AML-193 (cell line): ENCODE measurements at regions not wholly inside any gene's neighbourhood (a gene's known extent, or its start where the extent isn't known, plus 50 kb on each side); places are given as distances from the start of the nearest gene placed in this dataset.
"Not testable (repeated sequence)": the region's sequence is repeated elsewhere in the genome, so short reads cannot be mapped to it uniquely, and the experiment has no call there.

Experiments used
- DNase-seq, 2 experiments: peaks; one replicate each; lab custom pipeline; 2025; lab: John Stamatoyannopoulos, UW

- no peak for DNase-seq
These were observed 109.2 kb downstream of the BASP1 start for GRCh38 chr5:17326600-17327037.

- no peak for DNase-seq
These were observed 109.7 kb downstream of the BASP1 start for GRCh38 chr5:17327048-17327625.

GRCh38 chr5:17329571-17329970 lies 112.1 kb downstream of the BASP1 start:
- no peak for DNase-seq

GRCh38 chr5:17330386-17330785 lies 113.0 kb downstream of the BASP1 start:
- no peak for DNase-seq

- DNase-seq = no peak
These were observed 114.2 kb downstream of the BASP1 start for GRCh38 chr5:17331651-17332050.

GRCh38 chr5:17333755-17334154 lies 116.3 kb downstream of the BASP1 start:
- no peak for DNase-seq

GRCh38 chr5:17336054-17336453 lies 118.6 kb downstream of the BASP1 start:
- DNase-seq = no peak

- not testable (repeated sequence) for DNase-seq
These were observed 119.3 kb downstream of the BASP1 start for GRCh38 chr5:17336723-17337122.

- DNase-seq = no peak
These were observed 122.4 kb downstream of the BASP1 start for GRCh38 chr5:17339841-17340240.

- no peak for DNase-seq
These were observed 122.9 kb downstream of the BASP1 start for GRCh38 chr5:17340379-17340778.

- DNase-seq = no peak
These were observed 123.4 kb downstream of the BASP1 start for GRCh38 chr5:17340819-17341218.

- no peak for DNase-seq
These were observed 126.2 kb downstream of the BASP1 start for GRCh38 chr5:17343675-17344074.

GRCh38 chr5:17346811-17347210 lies 129.4 kb downstream of the BASP1 start:
- DNase-seq = no peak

- no peak for DNase-seq
These were observed 134.8 kb downstream of the BASP1 start for GRCh38 chr5:17352223-17352622.

- DNase-seq = no peak
These were observed 136.8 kb downstream of the BASP1 start for GRCh38 chr5:17354265-17354664.

GRCh38 chr5:17355586-17356346 lies 138.3 kb downstream of the BASP1 start:
- no peak for DNase-seq

- no peak for DNase-seq
These were observed 139.1 kb downstream of the BASP1 start for GRCh38 chr5:17356551-17356950.

GRCh38 chr5:17357504-17357903 lies 140.1 kb downstream of the BASP1 start:
- DNase-seq = no peak

GRCh38 chr5:17358031-17358430 lies 140.0 kb upstream of the TAF11L2 start:
- no peak for DNase-seq

- no peak for DNase-seq
These were observed 138.5 kb upstream of the TAF11L2 start for GRCh38 chr5:17359451-17360011.

- no peak for DNase-seq
These were observed 137.2 kb upstream of the TAF11L2 start for GRCh38 chr5:17360879-17361278.

GRCh38 chr5:17361331-17361730 lies 136.7 kb upstream of the TAF11L2 start:
- no peak for DNase-seq
